Left hindlimb (tissue), 1 donor: ENCODE measurements at regions not wholly inside any gene's neighbourhood (a gene's known extent, or its start where the extent isn't known, plus 50 kb on each side); places are given as distances from the start of the nearest gene placed in this dataset.

Experiments
- DNase-seq: peaks from one replicate; pipeline ENCODE4 v3.0.0-alpha.2; 2018

DNA sequence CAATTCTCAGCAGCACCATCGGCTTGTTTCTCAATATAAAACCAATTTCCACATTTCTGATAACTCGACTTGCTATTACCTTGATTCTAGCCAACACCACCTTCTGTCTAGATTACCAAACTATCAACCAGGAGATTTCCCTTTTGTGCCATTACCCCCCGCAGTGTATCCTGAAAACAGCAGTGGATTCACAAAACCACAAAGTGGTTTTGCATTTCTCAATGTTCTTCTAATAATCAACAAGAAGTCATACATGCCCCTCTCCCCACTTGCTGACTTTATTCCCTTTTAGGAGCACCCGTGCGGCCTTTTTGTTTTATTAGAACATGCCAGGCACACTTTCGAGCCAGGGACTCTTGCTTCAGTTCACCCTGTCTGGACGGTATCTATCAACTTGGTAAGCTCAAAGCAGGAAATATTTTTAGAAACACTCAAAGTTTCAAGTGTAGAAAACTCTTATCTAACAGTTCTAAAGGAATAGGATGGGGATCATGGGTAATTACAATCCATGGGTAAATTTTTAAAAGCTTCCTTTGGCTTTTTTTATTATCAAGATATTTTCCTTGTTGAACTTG, 967.4 kb downstream of the EFNB2 start:
- DNase-seq: no peak

DNA sequence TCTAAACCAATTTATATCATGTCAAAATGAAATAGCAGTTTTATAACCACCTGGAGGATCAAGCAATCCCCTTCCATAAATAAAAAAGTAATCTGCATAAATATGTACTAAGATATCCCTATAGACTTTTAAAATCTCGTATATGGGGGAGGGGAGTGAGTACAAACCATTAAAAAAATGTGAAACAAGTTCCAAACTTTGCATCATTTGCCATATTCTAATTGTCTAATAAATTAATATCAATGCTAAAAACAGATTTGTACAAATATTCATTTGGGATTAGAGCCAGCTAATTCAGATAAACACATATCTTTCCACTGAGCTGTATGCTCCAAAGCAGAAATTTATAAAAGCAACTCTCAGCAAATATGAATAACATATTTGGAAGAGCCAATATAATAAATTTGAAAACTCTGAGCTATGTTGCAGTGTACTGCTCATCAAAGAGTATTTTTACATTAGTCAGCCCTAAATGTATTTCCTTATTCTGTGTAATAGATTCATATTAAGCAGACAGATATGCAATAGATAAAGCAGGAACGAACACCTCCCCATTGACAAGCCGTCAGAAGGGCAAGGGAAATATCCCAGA, 970.2 kb downstream of the EFNB2 start:
- DNase-seq: no peak

DNA sequence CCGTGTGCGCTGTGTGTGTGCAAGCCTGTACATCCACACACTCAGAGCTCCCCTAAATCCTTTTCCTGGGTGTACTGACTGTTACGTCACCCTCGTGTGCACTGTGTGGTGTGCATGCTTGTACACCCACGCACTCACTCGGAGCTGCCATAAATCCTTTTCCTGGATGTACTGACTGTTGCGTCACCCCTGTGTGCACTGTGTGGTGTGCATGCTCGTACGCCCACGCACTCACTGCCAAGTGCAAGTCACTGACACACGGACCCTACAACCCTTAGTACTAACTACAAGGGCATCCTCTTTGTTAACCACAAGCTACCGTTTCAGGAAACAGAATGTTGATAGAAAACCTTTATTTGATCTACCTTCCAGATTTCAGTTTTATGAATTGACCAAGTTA, 983.4 kb downstream of the EFNB2 start:
- DNase-seq: no peak

DNA sequence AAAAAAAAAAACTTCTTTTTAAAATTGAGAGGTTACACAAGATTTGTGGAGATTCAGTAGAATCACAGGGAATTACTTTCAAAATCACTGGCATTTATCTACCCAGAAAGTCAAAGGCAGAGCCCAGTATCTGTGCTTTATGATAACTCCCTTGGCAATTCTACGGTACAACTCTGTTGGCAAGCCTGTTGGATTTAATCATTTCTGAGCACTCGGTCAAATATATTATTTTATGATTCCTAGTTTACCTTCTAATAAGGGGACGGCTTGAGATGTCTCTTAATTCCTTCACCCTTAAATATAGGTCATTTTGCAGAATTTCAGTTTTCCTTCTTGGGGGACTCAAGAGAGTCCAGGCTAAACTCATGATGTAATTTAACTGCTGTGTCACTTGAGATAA, 987.6 kb downstream of the EFNB2 start:
- no peak for DNase-seq

DNA sequence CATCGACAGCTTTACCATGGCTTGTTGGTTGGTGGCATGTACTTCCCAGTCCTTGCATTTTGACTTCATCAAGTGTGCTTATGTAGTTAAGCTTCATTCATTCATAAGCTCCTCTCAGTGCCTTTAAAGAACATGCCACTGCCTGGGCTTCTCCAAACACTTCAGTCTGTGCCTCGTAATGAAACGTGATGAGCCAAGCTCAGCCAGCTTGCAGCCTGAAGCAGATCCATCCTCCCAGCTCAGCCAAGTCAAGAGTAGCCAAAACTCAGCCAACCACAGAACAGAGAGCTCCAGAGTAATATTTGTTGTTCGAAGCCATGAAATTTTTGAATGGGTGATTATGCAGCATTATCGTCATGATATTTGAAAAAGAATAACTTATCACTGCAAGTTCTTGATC, 989.7 kb downstream of the EFNB2 start:
- DNase-seq: no peak

DNA sequence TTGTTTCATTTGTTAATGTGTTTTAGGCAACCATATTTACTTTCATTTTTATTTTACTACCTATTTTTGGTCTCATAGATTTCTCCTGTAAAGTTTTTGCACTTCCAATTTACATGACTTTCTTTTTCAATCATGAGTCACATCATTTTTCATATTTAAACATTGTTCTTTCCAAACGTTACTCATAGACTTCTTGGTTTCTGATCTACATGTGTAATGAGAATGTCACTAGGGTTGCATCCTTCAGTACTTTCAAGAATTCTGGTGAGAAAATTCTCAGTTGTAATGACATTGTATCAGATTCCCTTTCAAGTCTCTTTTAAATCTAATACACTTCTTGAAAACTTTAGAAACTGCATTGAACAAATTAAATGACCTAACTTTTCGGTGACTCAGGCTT, 991.7 kb downstream of the EFNB2 start:
- no peak for DNase-seq

DNA sequence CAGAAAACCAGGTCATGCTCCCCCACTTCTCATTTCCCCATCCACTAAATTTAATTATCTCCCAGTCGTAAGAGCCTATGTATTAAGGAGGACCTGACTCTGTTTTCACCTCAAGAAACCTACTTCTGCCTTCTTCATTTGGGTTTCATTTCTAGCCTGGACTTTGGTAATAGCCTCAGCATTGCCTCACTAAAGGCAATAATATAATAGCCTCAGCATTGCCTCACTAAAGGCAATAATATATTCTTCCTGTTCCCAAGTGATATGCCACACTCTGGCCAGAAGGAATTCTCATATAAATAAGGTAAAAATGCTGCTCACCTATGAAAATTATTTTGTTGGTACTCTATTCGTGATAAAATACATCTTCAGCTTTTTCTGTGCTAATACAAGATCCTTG, 993.9 kb downstream of the EFNB2 start:
- DNase-seq: no peak

DNA sequence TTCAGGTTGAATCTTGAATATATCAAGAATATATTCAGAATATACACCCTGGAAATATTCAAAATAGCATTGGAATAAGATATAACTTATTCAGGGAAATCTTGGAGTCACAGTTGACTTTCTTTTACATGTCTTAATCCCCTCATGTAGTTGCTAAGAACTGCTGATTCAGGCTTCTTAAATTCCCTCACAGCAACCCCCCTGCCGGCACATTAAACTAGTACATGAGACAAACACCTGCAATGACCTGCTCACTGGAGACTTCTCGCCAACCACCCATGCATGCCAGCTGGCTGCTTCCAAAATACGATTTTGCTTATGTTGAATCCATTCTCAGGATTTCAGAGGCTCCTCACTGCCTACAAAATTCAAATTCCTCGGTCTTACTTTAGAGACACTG, 997.1 kb downstream of the EFNB2 start:
- DNase-seq: no peak

DNA sequence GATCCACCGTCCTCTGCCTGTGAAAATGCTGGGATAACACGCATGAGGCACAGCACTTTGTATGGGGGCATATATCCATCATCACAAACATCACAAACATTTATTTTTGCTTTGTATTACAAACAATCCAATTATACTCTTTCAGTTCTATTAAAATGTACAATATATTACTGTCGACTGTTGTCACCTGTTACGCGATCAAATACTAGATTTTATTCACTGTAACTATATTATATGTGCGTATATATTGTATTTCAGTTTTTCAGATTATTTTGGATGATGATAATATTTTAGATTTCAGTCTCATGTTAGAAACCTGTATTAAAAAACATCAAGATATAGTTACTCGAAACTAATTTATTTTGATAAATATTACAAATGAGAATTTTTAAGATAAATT, 998.3 kb downstream of the EFNB2 start:
- no peak for DNase-seq

DNA sequence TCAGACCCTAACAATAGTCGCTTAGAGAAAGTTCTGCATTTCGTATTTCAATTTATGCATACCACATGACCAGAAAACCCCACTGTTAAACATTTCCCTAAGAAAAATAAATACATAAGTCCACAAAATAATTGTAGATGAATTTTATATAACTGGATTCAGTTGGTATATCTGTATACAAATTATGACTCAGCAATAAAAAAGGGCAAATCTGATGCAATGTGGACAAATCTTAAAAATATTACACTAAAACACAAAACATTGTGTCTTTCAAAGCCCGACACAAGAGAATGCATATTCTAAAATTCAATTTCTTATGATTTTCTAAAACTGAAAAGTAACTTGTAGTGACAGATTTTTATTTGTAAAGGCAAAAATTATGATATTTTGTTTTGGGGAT, 1005.0 kb downstream of the EFNB2 start:
- no peak for DNase-seq

DNA sequence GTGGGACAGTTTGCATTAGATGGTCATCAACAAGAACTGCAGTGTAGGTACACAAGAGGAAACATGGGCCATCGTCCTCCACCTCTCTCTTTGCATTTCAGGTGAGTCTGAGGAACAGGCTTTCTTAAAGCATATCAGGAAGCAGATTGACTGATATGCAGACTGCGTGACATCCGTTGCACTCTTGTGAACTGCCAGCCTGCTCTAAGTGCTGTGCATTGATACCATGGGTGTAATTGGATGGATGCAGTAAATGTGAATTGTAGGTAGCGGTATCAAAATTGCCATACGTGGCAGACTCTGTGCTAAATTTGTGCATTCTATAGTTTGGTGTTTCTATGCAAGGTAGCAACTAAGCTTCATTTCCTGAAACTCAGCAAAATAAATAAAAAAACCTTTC, 1008.3 kb downstream of the EFNB2 start:
- no peak for DNase-seq

DNA sequence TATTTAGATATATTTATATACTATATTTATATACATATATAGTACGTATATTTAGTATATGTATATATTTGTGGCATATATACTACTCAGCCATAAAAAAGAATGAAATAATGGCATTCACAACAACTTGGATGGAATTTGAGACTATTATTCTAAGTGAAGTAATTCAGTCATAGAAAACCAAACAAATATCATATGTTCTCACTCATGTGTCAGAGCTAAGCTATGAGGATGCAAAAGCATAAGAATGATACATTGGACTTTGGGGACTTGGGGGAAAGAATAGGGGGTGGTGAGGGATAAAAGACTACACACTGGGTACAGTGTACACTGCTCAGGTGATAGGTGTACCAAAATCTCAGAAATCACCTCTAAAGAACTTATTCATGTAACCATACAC, 1015.7 kb downstream of the EFNB2 start:
- no peak for DNase-seq

DNA sequence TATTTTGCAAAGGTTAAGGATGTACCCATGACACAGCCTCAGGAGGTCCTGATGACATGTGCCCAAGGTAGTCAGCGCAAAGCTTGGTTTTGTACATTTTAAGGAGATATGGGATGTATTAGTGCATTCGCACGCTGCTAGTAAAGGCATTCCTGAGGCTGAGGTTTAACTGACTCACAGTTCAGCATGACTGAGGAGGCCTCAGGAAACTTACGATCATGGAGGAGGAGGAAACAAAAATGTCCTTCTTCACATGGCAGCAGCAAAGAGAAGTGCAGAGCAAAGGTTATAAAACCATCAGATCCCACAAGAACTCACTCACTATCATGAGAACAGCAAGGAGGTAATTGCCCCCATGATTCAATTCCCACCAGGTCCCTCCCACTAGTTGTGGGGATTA, 1017.4 kb downstream of the EFNB2 start:
- DNase-seq: no peak

DNA sequence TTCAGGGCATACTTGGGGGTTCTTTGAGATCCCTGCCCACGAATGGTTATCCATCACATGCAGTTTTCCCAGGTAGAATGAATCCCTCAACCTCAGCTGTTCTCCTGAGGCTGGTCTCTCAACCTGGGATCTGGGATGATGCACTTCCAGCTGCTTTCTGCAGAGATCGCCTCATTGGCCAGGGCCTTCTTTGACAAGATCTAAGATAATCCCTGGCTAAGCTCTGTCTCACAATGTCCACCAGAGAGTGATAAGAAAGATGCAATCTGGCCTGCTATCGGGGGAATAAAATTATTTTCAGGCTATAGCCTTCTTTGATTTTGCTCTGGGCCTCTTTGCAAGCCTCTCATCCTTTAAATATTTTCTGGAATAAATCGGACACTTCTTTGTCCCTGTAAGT, 1021.1 kb downstream of the EFNB2 start:
- DNase-seq: no peak

DNA sequence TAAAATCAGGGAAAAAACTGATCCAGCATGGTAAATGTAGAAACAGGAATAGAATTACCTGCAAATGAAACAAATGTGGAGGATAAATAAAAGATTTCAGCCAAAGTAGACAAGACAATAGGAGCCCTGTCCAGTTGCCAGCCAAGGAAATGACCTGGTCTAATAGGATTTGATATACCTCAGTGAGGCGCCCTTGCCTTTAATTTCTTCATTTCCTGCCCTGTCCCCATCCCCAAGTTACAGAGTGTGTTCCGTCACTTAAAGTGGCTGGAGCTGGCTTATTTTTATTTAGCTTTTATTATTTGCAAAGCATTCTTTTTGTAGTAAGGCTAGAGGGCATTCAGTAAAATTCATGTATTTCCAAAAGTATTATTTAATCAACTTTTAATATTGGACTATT, 1022.0 kb downstream of the EFNB2 start:
- no peak for DNase-seq

DNA sequence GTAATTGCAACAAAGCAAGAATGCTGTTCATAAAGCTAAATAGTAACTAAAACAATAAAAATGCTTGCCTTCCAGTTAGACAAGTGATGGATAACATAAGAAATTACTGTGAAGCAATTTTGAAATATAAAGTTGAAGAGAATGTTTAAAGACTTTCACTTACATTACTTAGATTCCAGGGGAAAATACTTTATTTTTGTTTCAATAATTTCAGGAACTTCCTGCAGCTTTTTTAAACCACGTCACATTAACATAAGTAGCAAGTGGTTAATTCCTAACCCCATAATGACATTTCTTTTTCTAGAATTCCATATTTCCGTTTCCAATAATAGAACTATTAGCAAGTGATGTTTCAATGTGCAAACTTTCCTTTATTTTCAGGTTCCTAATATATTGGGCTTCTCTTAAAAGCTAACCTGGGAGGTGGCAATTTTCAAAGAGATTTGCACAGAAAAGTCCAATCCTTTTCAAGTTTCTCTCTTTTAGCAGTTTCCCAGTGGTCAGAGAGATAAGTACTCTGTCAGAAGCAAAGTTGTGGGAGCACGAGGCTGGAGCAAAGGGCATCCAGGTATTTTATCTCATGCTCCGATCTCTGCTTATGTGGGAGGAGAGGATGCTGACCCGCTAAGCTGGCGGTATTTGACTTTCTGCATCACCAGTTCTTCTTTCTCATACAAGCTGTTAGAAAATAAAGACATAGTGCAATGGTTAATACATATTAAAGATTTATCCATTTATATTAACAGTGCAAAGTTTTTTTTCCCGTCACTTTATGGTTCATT, 1025.3 kb downstream of the EFNB2 start:
- no peak for DNase-seq

DNA sequence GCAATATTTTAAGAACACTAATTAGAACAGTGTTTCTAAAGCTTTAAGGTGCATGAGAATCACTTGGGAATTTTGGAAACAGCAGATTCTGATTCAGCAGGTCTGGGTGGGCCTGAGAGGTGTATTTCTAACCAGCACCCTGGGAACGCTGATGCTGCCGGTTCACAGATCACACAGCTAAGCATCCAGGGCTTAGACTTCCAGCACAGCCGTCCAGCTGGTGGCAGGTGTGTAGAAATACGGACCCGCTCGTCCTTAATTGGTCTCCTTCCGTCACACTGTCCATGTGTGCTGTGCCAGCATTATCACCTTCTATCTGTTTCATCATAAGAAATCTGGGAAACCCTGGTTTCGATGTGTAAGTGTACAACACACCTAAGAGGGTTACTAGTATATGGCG, 1029.0 kb downstream of the EFNB2 start:
- no peak for DNase-seq

DNA sequence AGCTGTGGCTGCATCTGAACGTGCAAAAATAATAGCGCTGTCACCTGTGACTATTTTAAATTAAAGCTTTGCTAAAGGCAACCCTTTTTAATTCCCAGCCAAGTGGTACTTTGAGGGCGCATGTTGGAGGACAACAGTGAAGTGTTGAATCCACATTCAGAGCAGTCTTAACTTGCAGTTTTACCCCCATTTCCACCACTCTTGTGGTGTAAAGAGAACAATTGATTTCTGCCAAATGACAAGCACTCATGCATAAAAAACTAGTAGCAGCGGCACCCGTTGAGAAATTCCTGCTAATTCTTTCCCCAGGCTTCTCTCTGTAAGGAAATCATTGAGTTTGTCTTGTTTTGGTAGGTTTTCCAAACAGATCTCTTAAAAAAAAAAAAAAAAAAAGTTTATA, 1033.3 kb downstream of the EFNB2 start:
- DNase-seq: no peak

DNA sequence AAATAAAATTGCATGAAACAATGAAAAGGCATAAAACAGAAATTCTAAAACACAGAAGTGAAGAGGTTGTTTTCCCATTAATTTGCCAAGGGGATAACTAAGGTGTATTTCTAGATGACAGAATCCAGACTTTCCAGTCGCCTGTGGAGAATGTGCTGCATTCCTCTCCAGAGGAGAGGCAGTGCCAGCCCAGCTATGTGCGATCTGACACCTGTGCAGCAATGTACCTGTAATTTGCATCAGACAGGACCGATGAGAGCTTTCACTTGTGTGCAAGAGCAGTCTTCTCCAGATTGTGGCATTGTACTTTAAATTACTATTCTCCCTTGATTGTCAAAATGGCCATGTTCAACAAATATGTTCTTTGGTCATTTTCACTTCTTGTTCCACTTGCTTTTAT, 1037.9 kb downstream of the EFNB2 start:
- no peak for DNase-seq

DNA sequence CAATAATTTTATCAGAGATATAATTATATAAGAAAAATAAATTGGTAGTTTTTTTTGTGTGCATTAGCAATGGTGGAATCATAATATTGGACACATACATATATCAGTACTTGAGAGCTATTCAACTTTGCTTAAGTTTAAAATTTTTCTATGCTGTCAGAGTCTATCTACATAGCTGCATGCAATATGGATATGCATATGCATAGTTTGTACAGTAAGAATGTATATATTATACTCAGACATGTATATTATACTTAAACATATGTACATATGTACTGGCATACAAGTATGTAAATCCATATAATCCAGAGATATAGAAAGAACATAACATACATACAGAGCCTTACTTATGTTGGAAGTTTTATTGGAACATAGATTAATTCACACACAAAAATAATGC, 1043.2 kb downstream of the EFNB2 start:
- DNase-seq: no peak

DNA sequence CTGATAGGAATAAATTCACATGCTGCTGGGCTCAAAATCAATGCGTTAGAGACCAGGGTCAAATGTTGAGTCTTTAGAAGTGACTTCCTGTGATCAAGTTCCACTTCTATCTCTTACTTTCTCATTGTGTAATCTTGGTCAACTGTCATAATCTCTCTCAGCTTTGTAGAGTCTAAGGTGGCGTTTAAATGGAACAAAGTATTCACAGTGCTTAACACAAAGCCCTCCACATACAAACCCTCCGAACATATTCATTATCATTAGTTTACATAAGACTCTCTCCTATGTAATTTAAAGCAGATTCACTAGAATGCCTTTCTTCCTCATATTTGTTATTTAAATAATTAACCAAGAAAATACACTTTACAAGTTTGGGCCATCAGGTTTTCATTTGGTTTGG, 1044.1 kb downstream of the EFNB2 start:
- DNase-seq: no peak

DNA sequence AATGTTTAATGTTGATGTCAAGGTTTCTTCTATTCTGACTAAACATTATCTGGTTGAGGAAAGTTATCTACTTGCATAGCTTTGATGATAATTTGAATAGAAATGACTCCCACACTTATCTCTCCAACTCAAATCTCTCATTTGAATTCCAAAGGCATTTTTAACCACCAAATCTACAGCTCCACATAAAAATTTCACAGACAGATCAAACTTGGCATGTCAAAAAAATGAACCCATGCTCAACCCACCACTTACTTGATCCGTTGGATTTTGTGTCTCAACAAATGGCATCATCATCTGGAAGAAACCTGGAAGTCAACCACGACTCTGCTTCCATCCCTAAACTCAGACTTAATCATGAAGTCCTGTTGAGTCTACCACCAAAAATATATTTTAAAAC, 1050.4 kb downstream of the EFNB2 start:
- DNase-seq: no peak

DNA sequence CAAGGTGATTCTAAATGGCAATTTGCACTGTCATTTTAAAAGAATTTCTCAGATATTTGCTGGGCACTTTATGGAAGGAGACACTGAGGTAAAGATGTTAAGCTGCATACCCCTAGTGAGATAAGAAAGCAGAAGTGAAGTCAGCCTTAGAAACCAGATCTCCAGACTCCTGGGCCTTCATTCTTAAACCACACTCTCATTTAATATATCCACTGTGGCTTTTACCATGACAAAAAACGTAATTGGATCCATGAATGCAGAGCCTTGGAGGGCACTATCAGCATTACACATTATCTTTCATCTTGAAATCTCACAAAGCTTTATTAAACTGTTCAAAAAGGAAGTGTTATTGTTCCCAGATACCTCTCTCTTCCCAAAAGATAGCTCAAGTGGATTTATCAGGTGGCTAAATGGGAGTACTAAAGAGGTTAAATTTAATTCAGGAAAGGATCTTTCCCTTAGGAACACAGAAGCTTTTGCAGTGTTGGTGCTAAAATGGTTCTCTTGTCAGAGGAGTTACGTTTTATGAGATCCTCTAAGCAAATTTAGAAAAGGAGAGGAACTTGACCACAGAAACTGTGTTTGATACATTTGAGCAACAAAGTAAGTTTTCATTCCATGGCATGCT, 1060.4 kb downstream of the EFNB2 start:
- no peak for DNase-seq

DNA sequence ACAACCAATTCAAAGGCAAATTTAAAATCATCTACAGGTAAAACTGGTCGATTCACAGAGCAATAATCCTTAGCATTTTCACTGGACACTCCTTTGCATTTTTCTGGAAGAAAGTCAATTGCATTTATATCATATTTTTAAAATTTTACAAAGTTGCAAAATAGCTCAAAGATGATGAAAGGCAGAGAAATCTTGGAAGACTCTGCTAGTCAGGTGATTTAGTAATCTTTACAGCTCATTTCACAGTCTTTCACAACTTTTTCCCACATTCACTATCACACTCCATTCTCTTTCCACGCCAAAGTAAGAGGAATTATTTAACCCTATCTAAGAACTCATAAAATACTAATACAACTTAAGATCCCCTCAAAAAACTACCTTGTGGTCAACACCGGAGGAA, 1063.8 kb downstream of the EFNB2 start:
- DNase-seq: no peak
